Liver (tissue), 8 donors: ENCODE measurements at regions not wholly inside any gene's neighbourhood (a gene's known extent, or its start where the extent isn't known, plus 50 kb on each side); places are given as distances from the start of the nearest gene placed in this dataset.
"Not testable (repeated sequence)": the region's sequence is repeated elsewhere in the genome, so short reads cannot be mapped to it uniquely, and the experiment has no call there.

ENCODE experiments used
- DNase-seq: peaks from one replicate; pipeline ENCODE4 v3.0.0-alpha.2; 2017; ENCODE audit warnings: low spot score
- H3K27ac ChIP-seq, 2 donors: one replicate each; pipeline ENCODE4 v1.7.0; 2013; ENCODE audit warnings: inconsistent platforms in 2 of 2, low read length in 2 of 2, control low read depth in 1 of 2, low read depth in 1 of 2, mild to moderate bottlenecking in 1 of 2
- H3K27me3 ChIP-seq, 4 donors: one replicate each; pipeline versions ENCODE4 v1.6.1 to v1.7.0; 2013; ENCODE audit warnings: low read length in 3 of 4, inconsistent platforms in 1 of 4, mild to moderate bottlenecking in 1 of 4, moderate library complexity in 1 of 4; ENCODE audit not compliant: control insufficient read depth in 4 of 4, insufficient read depth in 4 of 4
- H3K36me3 ChIP-seq, 4 donors: one replicate each; pipeline versions ENCODE4 v1.6.1 to v1.7.0; 2013; ENCODE audit warnings: low read length in 3 of 4, mild to moderate bottlenecking in 3 of 4, low read depth in 1 of 4, moderate library complexity in 1 of 4; ENCODE audit not compliant: control insufficient read depth in 4 of 4, insufficient read depth in 3 of 4
- H3K4me1 ChIP-seq, 4 donors: one replicate each; pipeline versions ENCODE4 v1.6.1 to v1.7.0; 2013; ENCODE audit warnings: low read length in 3 of 4, mild to moderate bottlenecking in 3 of 4, moderate library complexity in 1 of 4; ENCODE audit not compliant: control insufficient read depth in 4 of 4, insufficient read depth in 4 of 4
- H3K4me3 ChIP-seq, 3 donors: one replicate each; pipeline versions ENCODE4 v1.6.1 to v1.7.0; 2013; ENCODE audit warnings: low read length in 3 of 3, control low read depth in 1 of 3, low read depth in 1 of 3, mild to moderate bottlenecking in 1 of 3
- H3K9ac ChIP-seq, 2 donors: one replicate each; pipeline ENCODE4 v1.7.0; 2013; ENCODE audit warnings: low read length in 2 of 2, mild to moderate bottlenecking in 2 of 2, moderate library complexity in 2 of 2, control low read depth in 1 of 2, low read depth in 1 of 2
- H3K9me3 ChIP-seq, 4 donors: one replicate each; pipeline versions ENCODE4 v1.6.1 to v1.7.0; 2013; ENCODE audit warnings: low read length in 3 of 4; ENCODE audit not compliant: control insufficient read depth in 4 of 4
- ATF3 ChIP-seq: IDR thresholded peaks from 2 replicates; pipeline ENCODE4 v1.6.1; 2016; ENCODE audit warnings: antibody characterized with exemption
- CTCF ChIP-seq: fragments of 150-350 bp; IDR thresholded peaks from 2 replicates; pipeline ENCODE4 v1.5.1; 2017; ENCODE audit warnings: improper control_type of control experiment, low read depth, low read length; ENCODE audit not compliant: missing input control
- FOXA1 ChIP-seq: IDR thresholded peaks from 2 replicates; pipeline ENCODE4 v1.6.1; 2016; ENCODE audit warnings: antibody characterized with exemption
- FOXA2 ChIP-seq: IDR thresholded peaks from 2 replicates; pipeline ENCODE4 v1.6.1; 2016; ENCODE audit warnings: antibody characterized with exemption
- GABPA ChIP-seq, 2 donors: IDR thresholded peaks in 1 of 2; conservative IDR thresholded peaks in 1 of 2; 2 replicates each; pipeline ENCODE4 v1.6.1; 2016; ENCODE audit warnings: antibody characterized with exemption in 2 of 2, mild to moderate bottlenecking in 1 of 2, moderate library complexity in 1 of 2
- HNF4A ChIP-seq, 2 donors: conservative IDR thresholded peaks; 2 replicates each; pipeline ENCODE4 v1.6.1; 2016; ENCODE audit warnings: antibody characterized with exemption in 2 of 2, mild to moderate bottlenecking in 2 of 2
- HNF4G ChIP-seq: IDR thresholded peaks from 2 replicates; pipeline ENCODE4 v1.6.1; 2016; ENCODE audit warnings: antibody characterized with exemption
- JUND ChIP-seq, 2 donors: IDR thresholded peaks; 2 replicates each; pipeline ENCODE4 v1.6.1; 2016; ENCODE audit warnings: antibody characterized with exemption in 2 of 2
- MAX ChIP-seq: IDR thresholded peaks from 2 replicates; pipeline ENCODE4 v1.6.1; 2016; ENCODE audit warnings: antibody characterized with exemption
- NR2F2 ChIP-seq: IDR thresholded peaks from 2 replicates; pipeline ENCODE4 v1.6.1; 2016; ENCODE audit warnings: antibody characterized with exemption
- RXRA ChIP-seq, 2 donors: IDR thresholded peaks; 2 replicates each; pipeline ENCODE4 v1.6.1; 2017 to 2018; ENCODE audit warnings: antibody characterized with exemption in 2 of 2, mild to moderate bottlenecking in 1 of 2
- TAF1 ChIP-seq: conservative IDR thresholded peaks from 2 replicates; pipeline ENCODE4 v1.6.1; 2016; ENCODE audit warnings: antibody characterized with exemption, mild to moderate bottlenecking
- YY1 ChIP-seq: IDR thresholded peaks from 2 replicates; pipeline ENCODE4 v1.6.1; 2016; ENCODE audit warnings: antibody characterized with exemption, mild to moderate bottlenecking
- ZBTB33 ChIP-seq: IDR thresholded peaks from 2 replicates; pipeline ENCODE4 v1.6.1; 2016; ENCODE audit warnings: antibody characterized with exemption
- WGBS: extraction: QIAGEN DNeasy Blood & Tissue Kit; methylation state at CpG from one replicate; pipeline ENCODE4 v1.1.7; 2013; 5-methylcytosine and 5-hydroxymethylcytosine counted together
- TF ChIP-seq, protein P1 (sequence below): IDR thresholded peaks from 2 replicates; pipeline ENCODE4 v1.6.1; 2016; ENCODE audit warnings: antibody characterized with exemption, mild to moderate bottlenecking
- donor health status: healthy.
- donor health status: healthy.
- donor health status: healthy.
- donor health status: healthy.
- donor health status: healthy.

DNA sequence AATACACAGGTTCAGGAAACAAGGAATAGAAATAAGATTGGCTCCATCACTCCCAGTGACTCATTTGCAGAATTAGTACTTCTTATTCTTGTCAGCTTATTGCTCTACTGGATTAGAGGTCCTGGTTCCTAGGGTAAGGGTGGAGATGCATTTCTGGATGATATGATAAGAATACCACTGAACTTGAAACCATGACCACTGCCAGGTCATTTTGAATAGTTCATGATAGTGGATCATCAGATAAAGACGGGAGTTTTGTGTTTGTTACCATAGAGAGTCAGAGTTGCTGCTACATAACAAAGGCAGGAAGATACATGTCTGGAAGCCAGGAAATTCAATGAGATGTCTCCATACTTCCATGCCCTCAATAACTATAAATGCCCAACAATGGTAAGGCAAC lies 109.2 kb upstream of the FAT1 start (continued):
- TF ChIP-seq YY1: no peak
- no peak for TF ChIP-seq HNF4A (conservative IDR thresholded peaks at IDR 0.05)
- no peak for TF ChIP-seq FOXA2
- no peak for TF ChIP-seq GABPA (IDR thresholded peaks at IDR 0.05 in 1 of 2, conservative IDR thresholded peaks at IDR 0.05 in 1 of 2)
- no peak for TF ChIP-seq JUND (IDR thresholded peaks at IDR 0.05)
- no peak for TF ChIP-seq MAX

DNA sequence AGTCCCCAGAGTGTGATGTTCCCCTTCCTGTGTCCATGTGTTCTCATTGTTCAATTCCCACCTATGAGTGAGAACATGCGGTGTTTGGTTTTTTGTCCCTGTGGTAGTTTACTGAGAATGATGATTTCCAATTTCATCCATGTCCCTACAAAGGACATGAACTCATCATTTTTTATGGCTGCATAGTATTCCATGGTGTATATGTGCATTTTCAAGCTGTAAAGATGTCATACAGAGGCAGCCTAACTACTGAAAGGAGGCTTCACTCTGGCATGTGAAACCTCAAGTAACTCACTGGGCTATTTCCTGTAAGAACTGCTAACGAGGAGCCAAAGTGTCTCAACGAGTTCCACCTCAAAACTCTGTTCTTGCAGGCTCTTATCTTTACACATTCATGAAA lies 113.8 kb upstream of the FAT1 start:
- H3K36me3 ChIP-seq, H3K9ac ChIP-seq, H3K27me3 ChIP-seq, H3K4me1 ChIP-seq, DNase-seq, H3K27ac ChIP-seq, H3K4me3 ChIP-seq, H3K9me3 ChIP-seq: not testable (repeated sequence)
- 87% methylated on average over 3 of the region's 3 CpGs for WGBS

DNA sequence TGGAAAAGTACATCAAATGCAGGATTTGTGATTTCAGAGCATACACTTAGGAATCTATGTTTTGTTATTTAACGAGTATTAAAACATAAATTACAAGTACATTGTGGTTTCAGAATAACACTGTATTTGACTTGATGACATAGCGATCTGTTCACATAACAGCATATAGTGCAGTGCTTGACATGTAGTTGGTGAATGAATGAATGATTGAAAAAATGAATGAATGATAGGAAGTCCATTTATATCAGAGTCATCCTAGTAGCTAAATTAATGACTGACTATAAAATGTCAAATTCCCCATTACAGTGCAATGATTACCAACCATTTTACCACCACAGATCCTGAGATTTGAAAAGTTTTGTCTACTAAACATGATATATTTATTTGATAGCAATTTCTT lies 114.6 kb upstream of the FAT1 start:
- Histone ChIP-seq H3K4me1 (no peaks in the 10 kb centered on the region), H3K9ac (no peak overlapping the region), H3K4me3 (no peak overlapping the region), H3K27ac (no peak overlapping the region), H3K9me3 (no peaks in the 10 kb centered on the region), H3K27me3 (no peaks in the 10 kb centered on the region), H3K36me3 (no peaks in the 10 kb centered on the region)
- 97% methylated on average over 2 of the region's 2 CpGs for WGBS
- no peak for DNase-seq
- TF ChIP-seq MAX (no peak), FOXA1 (no peak), YY1 (no peak), GABPA (IDR thresholded peaks at IDR 0.05 in 1 of 2, conservative IDR thresholded peaks at IDR 0.05 in 1 of 2) (no peak), RXRA (IDR thresholded peaks at IDR 0.05) (no peak), NR2F2 (no peak), ATF3 (no peak), HNF4A (conservative IDR thresholded peaks at IDR 0.05) (no peak), TAF1 (no peak), ZBTB33 (no peak), CTCF (no peak), HNF4G (no peak)
- TF ChIP-seq, protein P1, sequence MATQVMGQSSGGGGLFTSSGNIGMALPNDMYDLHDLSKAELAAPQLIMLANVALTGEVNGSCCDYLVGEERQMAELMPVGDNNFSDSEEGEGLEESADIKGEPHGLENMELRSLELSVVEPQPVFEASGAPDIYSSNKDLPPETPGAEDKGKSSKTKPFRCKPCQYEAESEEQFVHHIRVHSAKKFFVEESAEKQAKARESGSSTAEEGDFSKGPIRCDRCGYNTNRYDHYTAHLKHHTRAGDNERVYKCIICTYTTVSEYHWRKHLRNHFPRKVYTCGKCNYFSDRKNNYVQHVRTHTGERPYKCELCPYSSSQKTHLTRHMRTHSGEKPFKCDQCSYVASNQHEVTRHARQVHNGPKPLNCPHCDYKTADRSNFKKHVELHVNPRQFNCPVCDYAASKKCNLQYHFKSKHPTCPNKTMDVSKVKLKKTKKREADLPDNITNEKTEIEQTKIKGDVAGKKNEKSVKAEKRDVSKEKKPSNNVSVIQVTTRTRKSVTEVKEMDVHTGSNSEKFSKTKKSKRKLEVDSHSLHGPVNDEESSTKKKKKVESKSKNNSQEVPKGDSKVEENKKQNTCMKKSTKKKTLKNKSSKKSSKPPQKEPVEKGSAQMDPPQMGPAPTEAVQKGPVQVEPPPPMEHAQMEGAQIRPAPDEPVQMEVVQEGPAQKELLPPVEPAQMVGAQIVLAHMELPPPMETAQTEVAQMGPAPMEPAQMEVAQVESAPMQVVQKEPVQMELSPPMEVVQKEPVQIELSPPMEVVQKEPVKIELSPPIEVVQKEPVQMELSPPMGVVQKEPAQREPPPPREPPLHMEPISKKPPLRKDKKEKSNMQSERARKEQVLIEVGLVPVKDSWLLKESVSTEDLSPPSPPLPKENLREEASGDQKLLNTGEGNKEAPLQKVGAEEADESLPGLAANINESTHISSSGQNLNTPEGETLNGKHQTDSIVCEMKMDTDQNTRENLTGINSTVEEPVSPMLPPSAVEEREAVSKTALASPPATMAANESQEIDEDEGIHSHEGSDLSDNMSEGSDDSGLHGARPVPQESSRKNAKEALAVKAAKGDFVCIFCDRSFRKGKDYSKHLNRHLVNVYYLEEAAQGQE: no peak
